Trophoblast cell (in vitro differentiated cells and primary cell): ENCODE measurements at regions not wholly inside any gene's neighbourhood (a gene's known extent, or its start where the extent isn't known, plus 50 kb on each side); places are given as distances from the start of the nearest gene placed in this dataset.

ENCODE experiments used
- DNase-seq, 2 donors: peaks; one replicate each; pipeline ENCODE4 v3.0.0-alpha.2; 2016
- H2AFZ ChIP-seq: 2 replicates; pipeline ENCODE4 v1.6.1; 2013; ENCODE audit warnings: low read length, moderate library complexity, mild to moderate bottlenecking; ENCODE audit not compliant: insufficient read depth, poor library complexity
- H2AK5ac ChIP-seq: 2 replicates; pipeline ENCODE4 v1.6.1; 2013; ENCODE audit warnings: mild to moderate bottlenecking, low read length
- H2BK120ac ChIP-seq: 2 replicates; pipeline ENCODE4 v1.6.1; 2013; ENCODE audit warnings: low read length, mild to moderate bottlenecking, moderate library complexity; ENCODE audit not compliant: insufficient read depth, poor library complexity
- H2BK12ac ChIP-seq: 2 replicates; pipeline ENCODE4 v1.6.1; 2013; ENCODE audit warnings: mild to moderate bottlenecking, low read length, moderate library complexity
- H2BK5ac ChIP-seq: 2 replicates; pipeline ENCODE4 v1.6.1; 2013; ENCODE audit warnings: low read length, low read depth, moderate library complexity, mild to moderate bottlenecking; ENCODE audit not compliant: poor library complexity
- H3K14ac ChIP-seq: 2 replicates; pipeline ENCODE4 v1.6.1; 2013; ENCODE audit warnings: mild to moderate bottlenecking, low read length
- H3K18ac ChIP-seq: 2 replicates; pipeline ENCODE4 v1.6.1; 2013; ENCODE audit warnings: mild to moderate bottlenecking, low read length
- H3K23ac ChIP-seq: 2 replicates; pipeline ENCODE4 v1.6.1; 2013; ENCODE audit warnings: low read length
- H3K27ac ChIP-seq: 2 replicates; pipeline ENCODE4 v1.5.1; 2013; ENCODE audit warnings: low read depth, mild to moderate bottlenecking, inconsistent platforms, low read length, moderate library complexity
- H3K27me3 ChIP-seq: 2 replicates; pipeline ENCODE4 v1.6.1; 2013; ENCODE audit warnings: inconsistent platforms, mild to moderate bottlenecking, low read length, moderate library complexity; ENCODE audit not compliant: insufficient read depth
- H3K36me3 ChIP-seq, 2 experiments: 1 replicate in 1 of 2; 2 replicates in 1 of 2; pipeline ENCODE4 v1.6.1; 2013; ENCODE audit warnings: low read length in 2 of 2, mild to moderate bottlenecking in 2 of 2, moderate library complexity in 1 of 2; ENCODE audit not compliant: insufficient read depth in 2 of 2, control insufficient read depth in 1 of 2
- H3K4ac ChIP-seq: 2 replicates; pipeline ENCODE4 v1.6.1; 2013; ENCODE audit warnings: low read depth, mild to moderate bottlenecking, low read length, moderate library complexity
- H3K4me1 ChIP-seq, 2 experiments: 1 replicate in 1 of 2; 2 replicates in 1 of 2; pipeline ENCODE4 v1.6.1; 2013; ENCODE audit warnings: low read length in 2 of 2, mild to moderate bottlenecking in 2 of 2, moderate library complexity in 1 of 2; ENCODE audit not compliant: insufficient read depth in 2 of 2, control insufficient read depth in 1 of 2
- H3K4me2 ChIP-seq: 2 replicates; pipeline ENCODE4 v1.6.1; 2013; ENCODE audit warnings: inconsistent platforms, mild to moderate bottlenecking, low read length, moderate library complexity
- H3K4me3 ChIP-seq: 2 replicates; pipeline ENCODE4 v1.5.1; 2013; ENCODE audit warnings: mild to moderate bottlenecking, low read depth, low read length, inconsistent platforms
- H3K79me1 ChIP-seq: one replicate; pipeline ENCODE4 v1.6.1; 2013; ENCODE audit warnings: low read length
- H3K79me2 ChIP-seq: 2 replicates; pipeline ENCODE4 v1.6.1; 2013; ENCODE audit warnings: low read length, mild to moderate bottlenecking; ENCODE audit not compliant: control insufficient read depth, insufficient read depth, poor library complexity
- H3K9ac ChIP-seq: 2 replicates; pipeline ENCODE4 v1.6.1; 2013; ENCODE audit warnings: mild to moderate bottlenecking, low read length
- H3K9me3 ChIP-seq: 2 replicates; pipeline ENCODE4 v1.6.1; 2013; ENCODE audit warnings: low read depth, mild to moderate bottlenecking, control low read depth, inconsistent platforms, low read length; ENCODE audit not compliant: insufficient read depth
- H4K12ac ChIP-seq: 2 replicates; pipeline ENCODE4 v1.6.1; 2013; ENCODE audit warnings: low read depth, mild to moderate bottlenecking, low read length, moderate library complexity
- H4K8ac ChIP-seq: 2 replicates; pipeline ENCODE4 v1.6.1; 2013; ENCODE audit warnings: low read depth, mild to moderate bottlenecking, low read length, moderate library complexity
- H4K91ac ChIP-seq: one replicate; pipeline ENCODE4 v1.6.1; 2013; ENCODE audit warnings: low read depth, mild to moderate bottlenecking, low read length, moderate library complexity
- WGBS: extraction: QIAGEN DNeasy Blood & Tissue Kit; methylation state at CpG from one replicate; pipeline ENCODE4 v1.1.7; 2013; ENCODE audit warnings: missing lambda C conversion rate; ENCODE audit not compliant: insufficient read length, insufficient coverage; ENCODE audit errors: extremely low coverage; 5-methylcytosine and 5-hydroxymethylcytosine counted together

DNA sequence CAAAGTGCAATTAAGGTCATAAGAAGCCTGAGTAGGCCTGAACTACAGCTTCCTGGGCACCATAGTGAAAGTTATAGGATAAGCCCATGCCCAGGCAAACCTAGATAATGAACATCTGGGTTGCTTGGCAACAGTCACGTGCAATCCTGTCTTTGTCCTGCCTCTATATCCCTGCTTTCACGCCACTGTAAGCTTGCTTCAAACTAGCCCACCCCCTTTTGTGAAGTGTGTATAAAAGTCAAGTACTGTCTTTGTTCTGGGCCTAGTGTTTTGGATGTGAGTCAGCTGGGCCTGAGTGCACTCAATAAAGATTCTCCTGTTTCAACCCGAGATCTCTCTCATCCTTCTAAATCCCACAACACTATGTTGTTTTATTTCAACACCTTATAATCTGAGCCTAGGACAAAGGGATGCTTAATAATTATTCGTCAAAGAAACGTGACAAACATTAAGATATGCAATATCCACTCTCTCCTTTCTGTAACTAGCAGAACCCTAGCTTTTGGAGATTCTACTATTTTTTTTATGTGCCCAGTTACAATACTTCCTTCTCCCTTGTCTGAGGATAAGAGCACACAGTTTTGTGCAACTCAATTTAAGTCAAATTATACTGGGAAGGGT lies 927.8 kb downstream of the SUCLG1 start:
- H2BK120ac ChIP-seq = no peak overlapping the region

GRCh38 chr2:83528767-83529166 lies 930.3 kb downstream of the SUCLG1 start:
- Histone ChIP-seq H3K4me1 (no peaks in the 10 kb centered on the region), H3K14ac (no peak overlapping the region), H3K79me2 (no peaks in the 10 kb centered on the region), H3K27me3 (no peaks in the 10 kb centered on the region), H3K9me3 (no peaks in the 10 kb centered on the region), H3K4me2 (no peak overlapping the region), H3K4ac (no peak overlapping the region), H2BK12ac (no peak overlapping the region), H3K36me3 (no peaks in the 10 kb centered on the region), H4K8ac (no peak overlapping the region), H2BK5ac (no peak overlapping the region), H3K18ac (no peak overlapping the region), H2AK5ac (no peak overlapping the region), H3K23ac (no peak overlapping the region), H3K27ac (no peak overlapping the region), H3K79me1 (no peaks in the 10 kb centered on the region), H2BK120ac (no peak overlapping the region), H3K9ac (no peak overlapping the region), H4K12ac (no peak overlapping the region), H3K4me3 (no peak overlapping the region), H4K91ac (no peak overlapping the region), H2AFZ (no peak overlapping the region)
- no peak for DNase-seq
- no CpG with 5 or more reads among the region's 1 CpG for WGBS

More for the DNA sequence above, 927.8 kb downstream of the SUCLG1 start:
- no peaks in the 10 kb centered on the region for H3K27me3 ChIP-seq
- WGBS = no CpG with 5 or more reads among the region's 5 CpGs
- no peak overlapping the region for H2AK5ac ChIP-seq
- H3K79me1 ChIP-seq = no peaks in the 10 kb centered on the region
- H3K4me3 ChIP-seq = no peak overlapping the region
- no peak overlapping the region for H2BK12ac ChIP-seq
- no peaks in the 10 kb centered on the region for H3K9me3 ChIP-seq
- H3K14ac ChIP-seq = no peak overlapping the region
- H3K4me2 ChIP-seq = no peak overlapping the region
- no peaks in the 10 kb centered on the region for H3K4me1 ChIP-seq
- DNase-seq = no peak
- H3K4ac ChIP-seq = no peak overlapping the region
- no peak overlapping the region for H4K12ac ChIP-seq
- H3K79me2 ChIP-seq = no peaks in the 10 kb centered on the region
- no peak overlapping the region for H3K9ac ChIP-seq
- no peak overlapping the region for H3K23ac ChIP-seq
- H4K8ac ChIP-seq = no peak overlapping the region
- no peak overlapping the region for H2BK5ac ChIP-seq
- no peak overlapping the region for H4K91ac ChIP-seq
- H3K36me3 ChIP-seq = no peaks in the 10 kb centered on the region
- H2AFZ ChIP-seq = no peak overlapping the region
- H3K18ac ChIP-seq = no peak overlapping the region
- no peak overlapping the region for H3K27ac ChIP-seq

DNA sequence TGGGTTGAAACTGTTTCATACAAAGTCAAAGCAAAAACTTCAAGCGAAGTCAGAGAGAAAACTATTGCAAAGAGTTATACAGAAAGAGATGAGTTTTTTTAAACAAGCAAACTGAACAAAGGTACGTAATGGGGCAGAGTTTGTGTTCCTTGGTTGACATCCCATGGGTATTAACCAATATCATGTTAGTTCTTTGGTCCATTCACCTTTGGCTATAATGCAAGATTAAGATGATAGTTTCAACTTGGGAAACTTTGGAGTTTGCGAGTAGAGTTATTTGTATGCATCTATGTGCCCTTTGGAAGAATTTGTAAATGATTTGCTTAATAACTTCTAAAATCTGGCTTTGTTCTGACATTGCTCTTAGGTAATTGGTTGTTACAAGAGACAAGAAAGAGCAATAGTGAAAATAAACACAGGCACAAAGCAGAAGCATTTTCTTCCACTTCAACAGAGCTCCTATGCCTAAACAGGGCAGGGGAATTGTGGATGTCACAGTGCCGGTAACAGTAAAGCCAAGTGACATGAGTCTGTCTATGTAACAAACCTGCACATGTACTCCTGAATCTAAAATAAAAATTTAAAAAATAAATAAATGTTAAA lies 936.1 kb downstream of the SUCLG1 start:
- Histone ChIP-seq H3K14ac (no peak overlapping the region), H3K4me3 (no peak overlapping the region), H3K18ac (no peak overlapping the region), H3K23ac (no peak overlapping the region), H2BK12ac (no peak overlapping the region), H3K27me3 (no peaks in the 10 kb centered on the region), H3K79me1 (no peaks in the 10 kb centered on the region), H3K4me1 (no peaks in the 10 kb centered on the region), H2BK5ac (no peak overlapping the region), H3K36me3 (no peaks in the 10 kb centered on the region), H3K4me2 (no peak overlapping the region), H4K8ac (no peak overlapping the region), H2BK120ac (no peak overlapping the region), H4K12ac (no peak overlapping the region), H3K4ac (no peak overlapping the region), H3K79me2 (no peaks in the 10 kb centered on the region), H4K91ac (no peak overlapping the region), H2AK5ac (no peak overlapping the region), H2AFZ (no peak overlapping the region), H3K9ac (no peak overlapping the region), H3K9me3 (no peaks in the 10 kb centered on the region), H3K27ac (no peak overlapping the region)
- WGBS = no CpG with 5 or more reads among the region's 4 CpGs
- no peak for DNase-seq

GRCh38 chr2:83517727-83518368 lies 941.2 kb downstream of the SUCLG1 start:
- no peak overlapping the region for H3K23ac ChIP-seq
- no peak overlapping the region for H3K14ac ChIP-seq
- no peaks in the 10 kb centered on the region for H3K79me2 ChIP-seq
- H2BK120ac ChIP-seq = no peak overlapping the region
- H4K12ac ChIP-seq = no peak overlapping the region
- no peaks in the 10 kb centered on the region for H3K36me3 ChIP-seq
- peaks cover 2% of the 10 kb centered on the region for H3K9me3 ChIP-seq
- no peak overlapping the region for H4K8ac ChIP-seq
- H3K4me2 ChIP-seq = no peak overlapping the region
- H4K91ac ChIP-seq = no peak overlapping the region
- no CpG with 5 or more reads among the region's 42 CpGs for WGBS
- H2BK5ac ChIP-seq = no peak overlapping the region
- no peak overlapping the region for H3K4ac ChIP-seq
- no peak overlapping the region for H3K18ac ChIP-seq
- H3K27me3 ChIP-seq = no peaks in the 10 kb centered on the region
- no peak overlapping the region for H2AK5ac ChIP-seq
- no peaks in the 10 kb centered on the region for H3K4me1 ChIP-seq
- no peak overlapping the region for H3K27ac ChIP-seq
- DNase-seq = peak; percentile 65 to 78
- no peak overlapping the region for H3K9ac ChIP-seq
- H3K79me1 ChIP-seq = no peaks in the 10 kb centered on the region
- no peak overlapping the region for H3K4me3 ChIP-seq
- H2BK12ac ChIP-seq = no peak overlapping the region
- H2AFZ ChIP-seq = no peak overlapping the region
